B cell (primary cell): ENCODE measurements at regions not wholly inside any gene's neighbourhood (a gene's known extent, or its start where the extent isn't known, plus 50 kb on each side); places are given as distances from the start of the nearest gene placed in this dataset.
"Not testable (repeated sequence)": the region's sequence is repeated elsewhere in the genome, so short reads cannot be mapped to it uniquely, and the experiment has no call there.

Source experiments
- ATAC-seq: fragments of 200-7000 bp; cut with Tn5 transposase; one replicate; pipeline ENCODE4 v1.10.0; 2021; ENCODE audit warnings: low read depth, mild to moderate bottlenecking, moderate number of reproducible peaks, moderate library complexity
- CTCF ChIA-PET: fragments of 350-600 bp; sonication (Branson Sonifier 250); formaldehyde crosslinking; loops from one replicate; lab custom pipeline; 2021; ENCODE audit warnings: antibody characterized with exemption, inconsistent platforms; lab: Charles Lee
- POLR2A ChIA-PET: fragments of 350-600 bp; sonication (Branson Sonifier 250); formaldehyde crosslinking; loops from one replicate; lab custom pipeline; 2021; ENCODE audit warnings: antibody characterized with exemption; lab: Charles Lee
- DNase-seq: peaks from one replicate; pipeline ENCODE4 v3.0.0; 2013
- H2AFZ ChIP-seq: 2 replicates; pipeline ENCODE4 v1.6.1; 2012; ENCODE audit warnings: mild to moderate bottlenecking, low read depth, low read length; ENCODE audit not compliant: insufficient read depth, poor library complexity, severe bottlenecking
- H3K27ac ChIP-seq, 2 donors: 1 replicate in 1 of 2; 2 replicates in 1 of 2; pipeline ENCODE4 v1.5.1; 2012 to 2013; ENCODE audit warnings: low read length in 2 of 2, mild to moderate bottlenecking in 2 of 2, moderate library complexity in 1 of 2
- H3K27me3 ChIP-seq, 4 experiments: fragments of 200-600 bp in 1 of 4; sonication (generic) in 1 of 4; replicated peaks in 1 of 4; 1 replicate in 2 of 4; 2 replicates in 2 of 4; pipeline versions ENCODE4 v1.6.1 to v1.7.0; 2013 to 2016; ENCODE audit warnings: low read length in 3 of 4, mild to moderate bottlenecking in 2 of 4, mixed read lengths in 1 of 4, moderate library complexity in 1 of 4; ENCODE audit not compliant: insufficient read depth in 4 of 4, control insufficient read depth in 3 of 4; ENCODE audit errors: control extremely low read depth in 1 of 4
- H3K36me3 ChIP-seq, 2 experiments: replicated peaks in 1 of 2; 1 replicate in 1 of 2; 2 replicates in 1 of 2; pipeline versions ENCODE4 v1.6.1 to v1.7.1; 2013; ENCODE audit warnings: low read length in 1 of 2; ENCODE audit not compliant: insufficient read depth in 2 of 2, control insufficient read depth in 1 of 2; ENCODE audit errors: control extremely low read depth in 1 of 2, extremely low read depth in 1 of 2
- H3K4me1 ChIP-seq, 2 donors: fragments of 200-600 bp in 1 of 2; sonication (generic) in 1 of 2; 1 replicate in 1 of 2; 2 replicates in 1 of 2; pipeline versions ENCODE4 v1.5.1 to v1.6.1; 2013 to 2017; ENCODE audit warnings: low read length in 2 of 2; ENCODE audit not compliant: control insufficient read depth in 2 of 2, insufficient read depth in 2 of 2
- H3K4me2 ChIP-seq: replicated peaks from 2 replicates; pipeline ENCODE3; 2012; ENCODE audit warnings: mild to moderate bottlenecking, low read depth, low read length; ENCODE audit not compliant: poor library complexity, severe bottlenecking
- H3K4me3 ChIP-seq, 5 experiments: fragments of 200-600 bp in 1 of 5; sonication (generic) in 1 of 5; 1 replicate in 3 of 5; 2 replicates in 2 of 5; pipeline versions ENCODE4 v1.5.1 to v1.7.0; 2011 to 2016; ENCODE audit warnings: low read length in 4 of 5, mild to moderate bottlenecking in 4 of 5, low read depth in 2 of 5, control low read depth in 1 of 5, moderate library complexity in 1 of 5; ENCODE audit not compliant: insufficient read depth in 1 of 5; ENCODE audit errors: control extremely low read depth in 1 of 5, extremely low read depth in 1 of 5
- H3K79me2 ChIP-seq: fragments of 200-600 bp; sonication (generic); one replicate; pipeline ENCODE4 v1.6.0; 2016; ENCODE audit warnings: low read length; ENCODE audit not compliant: control insufficient read depth, insufficient read depth
- H3K9ac ChIP-seq: fragments of 200-600 bp; sonication (generic); 2 replicates; pipeline ENCODE4 v1.6.1; 2017; ENCODE audit warnings: mild to moderate bottlenecking, low read length, moderate library complexity
- H3K9me3 ChIP-seq, 3 donors: one replicate each; pipeline versions ENCODE4 v1.6.1 to v1.7.1; 2013; ENCODE audit warnings: low read length in 2 of 3; ENCODE audit not compliant: control insufficient read depth in 2 of 3, insufficient read depth in 1 of 3; ENCODE audit errors: control extremely low read depth in 1 of 3
- H4K20me1 ChIP-seq: 2 replicates; pipeline ENCODE4 v1.6.0; 2012; ENCODE audit warnings: mild to moderate bottlenecking, low read length; ENCODE audit not compliant: insufficient read depth, control insufficient read depth, poor library complexity, severe bottlenecking
- H3K27ac Mint-ChIP-seq: one replicate; pipeline ENCODE4 v1.8.0; 2021; ENCODE audit warnings: mixed read lengths
- H3K27me3 Mint-ChIP-seq: one replicate; pipeline ENCODE4 v1.8.0; 2021; ENCODE audit warnings: mixed read lengths
- H3K4me1 Mint-ChIP-seq: one replicate; pipeline ENCODE4 v1.8.0; 2021; ENCODE audit warnings: mixed read lengths
- H3K4me3 Mint-ChIP-seq: one replicate; pipeline ENCODE4 v1.8.0; 2021; ENCODE audit warnings: mixed read lengths
- H3K9me3 Mint-ChIP-seq: one replicate; pipeline ENCODE4 v1.8.0; 2022; ENCODE audit warnings: mixed read lengths; ENCODE audit not compliant: insufficient read depth
- CTCF ChIP-seq: fragments of 200-600 bp; IDR thresholded peaks from one replicate; pipeline ENCODE4 v1.8.0; 2022; ENCODE audit warnings: antibody characterized with exemption, mild to moderate bottlenecking
- EZH2 ChIP-seq: IDR thresholded peaks from 2 replicates; pipeline ENCODE4 v1.6.1; 2012; ENCODE audit warnings: borderline replicate concordance, low read depth, mild to moderate bottlenecking, moderate library complexity, low read length; ENCODE audit not compliant: insufficient read depth, poor library complexity, severe bottlenecking
- WGBS: methylation state at CpG from one replicate; pipeline ENCODE4 v1.1.5; 2013; ENCODE audit warnings: missing lambda C conversion rate; ENCODE audit not compliant: insufficient coverage; 5-methylcytosine and 5-hydroxymethylcytosine counted together
- intact Hi-C: fragments of 100-400 bp; cut with micrococcal nuclease; formaldehyde crosslinking; loops from one replicate; pipeline ENCODE4 v1.10.0; 2022

- TF ChIP-seq CTCF: no peak
- no peak for TF ChIP-seq EZH2
- no peaks in the 10 kb centered on the region for H3K79me2 ChIP-seq
- no peak overlapping the region for H3K27ac Mint-ChIP-seq
- H3K4me3 ChIP-seq: no peak overlapping the region
- no peaks in the 10 kb centered on the region for H3K9me3 ChIP-seq
- no peaks in the 10 kb centered on the region for H3K36me3 ChIP-seq
- H3K9me3 Mint-ChIP-seq: no peaks in the 10 kb centered on the region
- WGBS: no CpG with 5 or more reads among the region's 1 CpG
- no peak overlapping the region for H3K27ac ChIP-seq
- CTCF ChIA-PET: no interaction called here
- H3K9ac ChIP-seq: no peak overlapping the region
- no peaks in the 10 kb centered on the region for H3K27me3 Mint-ChIP-seq
- intact Hi-C loops: no loop called here
- no peaks in the 10 kb centered on the region for H3K27me3 ChIP-seq
- ATAC-seq (no peak), DNase-seq (no peak)
- no peak overlapping the region for H2AFZ ChIP-seq
- H3K4me2 ChIP-seq: no peak overlapping the region
- no peaks in the 10 kb centered on the region for H3K4me1 Mint-ChIP-seq
- no peaks in the 10 kb centered on the region for H4K20me1 ChIP-seq
- H3K4me1 ChIP-seq: no peaks in the 10 kb centered on the region
- no peak overlapping the region for H3K4me3 Mint-ChIP-seq
- POLR2A ChIA-PET: no interaction called here
These were observed 238.0 kb downstream of the FBXO4 start for GRCh38 chr5:42163083-42163482.

GRCh38 chr5:42168091-42168670, 243.1 kb downstream of the FBXO4 start:
- DNase-seq (no peak), ATAC-seq (no peak)
- 49% methylated on average over 2 of the region's 3 CpGs for WGBS
- Histone ChIP-seq H2AFZ (no peak overlapping the region), H3K4me2 (no peak overlapping the region), H4K20me1 (no peaks in the 10 kb centered on the region), H3K9ac (no peak overlapping the region), H3K79me2 (no peaks in the 10 kb centered on the region), H3K36me3 (no peaks in the 10 kb centered on the region), H3K9me3 (no peaks in the 10 kb centered on the region), H3K27me3 (no peaks in the 10 kb centered on the region), H3K4me1 (no peaks in the 10 kb centered on the region), H3K4me3 (no peak overlapping the region), H3K27ac (no peak overlapping the region)
- H3K9me3 Mint-ChIP-seq: no peaks in the 10 kb centered on the region
- intact Hi-C loops: no loop called here
- H3K4me1 Mint-ChIP-seq: no peaks in the 10 kb centered on the region
- no peaks in the 10 kb centered on the region for H3K27me3 Mint-ChIP-seq
- H3K4me3 Mint-ChIP-seq: no peak overlapping the region
- ChIA-PET POLR2A (no interaction called here), CTCF (no interaction called here)
- TF ChIP-seq EZH2 (no peak), CTCF (no peak)
- no peak overlapping the region for H3K27ac Mint-ChIP-seq

- H3K36me3 ChIP-seq, DNase-seq, POLR2A ChIA-PET, H3K27me3 Mint-ChIP-seq, intact Hi-C loops, H3K27ac Mint-ChIP-seq, H2AFZ ChIP-seq, H4K20me1 ChIP-seq, ATAC-seq, CTCF ChIA-PET, H3K27ac ChIP-seq, H3K4me1 Mint-ChIP-seq, H3K9ac ChIP-seq, H3K4me2 ChIP-seq, H3K4me3 Mint-ChIP-seq, H3K9me3 ChIP-seq, H3K4me1 ChIP-seq, H3K79me2 ChIP-seq, H3K4me3 ChIP-seq, H3K27me3 ChIP-seq: not testable (repeated sequence)
- WGBS: 75% methylated on average over 2 of the region's 3 CpGs
- peaks cover 11% of the 10 kb centered on the region for H3K9me3 Mint-ChIP-seq
These were observed 247.1 kb upstream of the GHR start for GRCh38 chr5:42176118-42176517.
